Spleen (tissue), 11 donors: ENCODE measurements at regions not wholly inside any gene's neighbourhood (a gene's known extent, or its start where the extent isn't known, plus 50 kb on each side); places are given as distances from the start of the nearest gene placed in this dataset.

Experiments used
- DNase-seq: peaks from one replicate; pipeline ENCODE4 v3.0.0-alpha.2; 2020
- H3K27ac ChIP-seq, 8 donors: fragments of 200-600 bp; sonication (generic) in 7 of 8; 1 replicate in 4 of 8; 2 replicates in 4 of 8; pipeline versions ENCODE4 v1.5.0 to v1.8.0; 2016 to 2021; ENCODE audit warnings: inconsistent platforms in 4 of 8, mild to moderate bottlenecking in 4 of 8, moderate library complexity in 1 of 8
- H3K27me3 ChIP-seq, 7 donors: fragments of 200-600 bp; sonication (generic) in 6 of 7; replicated peaks in 1 of 7; 1 replicate in 4 of 7; 2 replicates in 3 of 7; pipeline versions ENCODE4 v1.5.0 to v1.8.0; 2016 to 2021; ENCODE audit warnings: inconsistent platforms in 3 of 7, mild to moderate bottlenecking in 1 of 7
- H3K36me3 ChIP-seq, 6 donors: fragments of 200-600 bp; sonication (generic) in 5 of 6; 1 replicate in 4 of 6; 2 replicates in 2 of 6; pipeline versions ENCODE4 v1.5.0 to v1.8.0; 2016 to 2021; ENCODE audit warnings: inconsistent platforms in 2 of 6
- H3K4me1 ChIP-seq, 6 donors: fragments of 200-600 bp; sonication (generic) in 5 of 6; 1 replicate in 3 of 6; 2 replicates in 3 of 6; pipeline versions ENCODE4 v1.5.0 to v1.8.0; 2016 to 2021; ENCODE audit warnings: inconsistent platforms in 3 of 6
- H3K4me3 ChIP-seq, 8 donors: fragments of 200-600 bp; sonication (generic) in 7 of 8; 1 replicate in 4 of 8; 2 replicates in 4 of 8; pipeline versions ENCODE4 v1.5.0 to v1.8.0; 2016 to 2021; ENCODE audit warnings: inconsistent platforms in 4 of 8, mild to moderate bottlenecking in 4 of 8, moderate library complexity in 2 of 8
- H3K9me3 ChIP-seq, 8 donors: fragments of 200-600 bp; sonication (generic) in 7 of 8; 1 replicate in 4 of 8; 2 replicates in 4 of 8; pipeline versions ENCODE4 v1.5.0 to v1.8.0; 2016 to 2021; ENCODE audit warnings: inconsistent platforms in 4 of 8
- CTCF ChIP-seq, 11 experiments: fragments of 200-600 bp in 7 of 11; fragments of 450-650 bp in 4 of 11; sonication (generic) in 4 of 11; IDR thresholded peaks in 8 of 11; conservative IDR thresholded peaks in 3 of 11; 1 replicate in 7 of 11; 2 replicates in 4 of 11; pipeline versions ENCODE4 v1.4.0 to v1.8.0; 2016 to 2021; ENCODE audit warnings: antibody characterized with exemption in 11 of 11, inconsistent platforms in 4 of 11, mild to moderate bottlenecking in 1 of 11
- POLR2A ChIP-seq, 3 donors: fragments of 450-650 bp; IDR thresholded peaks; one replicate each; pipeline ENCODE4 v1.5.1; 2017; ENCODE audit warnings: antibody characterized with exemption in 3 of 3, mild to moderate bottlenecking in 1 of 3
- POLR2AphosphoS5 ChIP-seq, 3 donors: sonication (generic); formaldehyde crosslinking; IDR thresholded peaks; one replicate each; pipeline ENCODE4 v1.5.1; 2017; ENCODE audit warnings: antibody characterized with exemption in 3 of 3
- WGBS, 5 donors: extraction: QIAGEN DNeasy Blood & Tissue Kit in 3 of 5; methylation state at CpG; one replicate each; pipeline versions ENCODE4 v1.1.5 to v1.1.7; 2013 to 2018; 5-methylcytosine and 5-hydroxymethylcytosine counted together
- intact Hi-C: fragments of 100-400 bp; cut with DNase I; formaldehyde crosslinking; loops from one replicate; pipeline ENCODE4 v1.15.0; 2023; ENCODE audit warnings: low total_unique reads
- donor health status: healthy with polysubstance abuse.
- donor health status: DM: no; HTN: no; CAD: no; lungs with moderate emphysema.
- donor health status: DM: no; HTN: no; CAD: no.
- donor health status: Bipolar disorder and iron deficiency.
- donor health status: healthy.
- donor health status: DM: no; HTN: no; CAD: no.
- donor health status: DM: yes; HTN: yes; CAD: no.

- H3K4me1 ChIP-seq, result no peaks in the 10 kb centered on the region
- no peaks in the 10 kb centered on the region for H3K36me3 ChIP-seq
- peaks cover 0 to 36% (median 21%) of the 10 kb centered on the region in 8 donors for H3K9me3 ChIP-seq
- H3K4me3 ChIP-seq, result no peak overlapping the region
- DNase-seq, result no peak
- 86 to 89% (median 88%) methylated on average over 7 to 8 of the region's 8 CpGs for WGBS, 5 donors
- TF ChIP-seq POLR2A (IDR thresholded peaks at IDR 0.05), result no peak
- TF ChIP-seq POLR2AphosphoS5 (IDR thresholded peaks at IDR 0.05), result no peak
- no peak for TF ChIP-seq CTCF (IDR thresholded peaks at IDR 0.05 in 8 of 11, conservative IDR thresholded peaks at IDR 0.05 in 3 of 11)
- no peaks in the 10 kb centered on the region for H3K27me3 ChIP-seq
- intact Hi-C loops, result no loop called here
- no peak overlapping the region for H3K27ac ChIP-seq
Measured at GRCh38 chr2:122988395-122989221, 1036.5 kb upstream of the CNTNAP5 start.

GRCh38 chr2:122993592-122993991 lies 1031.5 kb upstream of the CNTNAP5 start:
- WGBS, 5 donors, result 67 to 80% (median 76%) methylated on average over 1 of the region's 1 CpG

GRCh38 chr2:122999258-122999657 lies 1025.8 kb upstream of the CNTNAP5 start:
- H3K4me3 ChIP-seq, result no peak overlapping the region
- WGBS, 5 donors, result 80 to 90% (median 84%) methylated on average over 3 of the region's 3 CpGs
- no peaks in the 10 kb centered on the region for H3K27me3 ChIP-seq
- no peaks in the 10 kb centered on the region for H3K4me1 ChIP-seq
- TF ChIP-seq CTCF (IDR thresholded peaks at IDR 0.05 in 8 of 11, conservative IDR thresholded peaks at IDR 0.05 in 3 of 11), result no peak
- no peak for TF ChIP-seq POLR2A (IDR thresholded peaks at IDR 0.05)
- TF ChIP-seq POLR2AphosphoS5 (IDR thresholded peaks at IDR 0.05), result no peak
- DNase-seq, result no peak
- intact Hi-C loops, result no loop called here
- no peaks in the 10 kb centered on the region for H3K36me3 ChIP-seq
- H3K9me3 ChIP-seq, result peaks cover 0 to 24% (median 10%) of the 10 kb centered on the region in 8 donors
- no peak overlapping the region for H3K27ac ChIP-seq

More at GRCh38 chr2:122993592-122993991, 1031.5 kb upstream of the CNTNAP5 start:
- Histone ChIP-seq H3K27me3 (no peaks in the 10 kb centered on the region), H3K36me3 (no peaks in the 10 kb centered on the region), H3K9me3 (peaks cover 0 to 42% (median 32%) of the 10 kb centered on the region in 8 donors), H3K4me1 (no peaks in the 10 kb centered on the region), H3K4me3 (no peak overlapping the region), H3K27ac (no peak overlapping the region)
- intact Hi-C loops, result no loop called here
- DNase-seq, result no peak
- no peak for TF ChIP-seq POLR2A (IDR thresholded peaks at IDR 0.05)
- TF ChIP-seq POLR2AphosphoS5 (IDR thresholded peaks at IDR 0.05), result no peak
- TF ChIP-seq CTCF (IDR thresholded peaks at IDR 0.05 in 8 of 11, conservative IDR thresholded peaks at IDR 0.05 in 3 of 11), result no peak

GRCh38 chr2:122999821-123000220 lies 1025.3 kb upstream of the CNTNAP5 start:
- peaks cover 0 to 30% (median 12%) of the 10 kb centered on the region in 8 donors for H3K9me3 ChIP-seq
- H3K36me3 ChIP-seq, result no peaks in the 10 kb centered on the region
- H3K27me3 ChIP-seq, result no peaks in the 10 kb centered on the region
- no peak for DNase-seq
- WGBS, 5 donors, result 77 to 84% (median 80%) methylated on average over 9 of the region's 9 CpGs
- no peak for TF ChIP-seq POLR2A (IDR thresholded peaks at IDR 0.05)
- no peak for TF ChIP-seq CTCF (IDR thresholded peaks at IDR 0.05 in 8 of 11, conservative IDR thresholded peaks at IDR 0.05 in 3 of 11)
- TF ChIP-seq POLR2AphosphoS5 (IDR thresholded peaks at IDR 0.05), result no peak
- H3K4me3 ChIP-seq, result no peak overlapping the region
- no peaks in the 10 kb centered on the region for H3K4me1 ChIP-seq
- H3K27ac ChIP-seq, result no peak overlapping the region
- intact Hi-C loops, result no loop called here
